ENCODE measurements at regions not wholly inside any gene's neighbourhood (a gene's known extent, or its start where the extent isn't known, plus 50 kb on each side); places are given as distances from the start of the nearest gene placed in this dataset.

DNA sequence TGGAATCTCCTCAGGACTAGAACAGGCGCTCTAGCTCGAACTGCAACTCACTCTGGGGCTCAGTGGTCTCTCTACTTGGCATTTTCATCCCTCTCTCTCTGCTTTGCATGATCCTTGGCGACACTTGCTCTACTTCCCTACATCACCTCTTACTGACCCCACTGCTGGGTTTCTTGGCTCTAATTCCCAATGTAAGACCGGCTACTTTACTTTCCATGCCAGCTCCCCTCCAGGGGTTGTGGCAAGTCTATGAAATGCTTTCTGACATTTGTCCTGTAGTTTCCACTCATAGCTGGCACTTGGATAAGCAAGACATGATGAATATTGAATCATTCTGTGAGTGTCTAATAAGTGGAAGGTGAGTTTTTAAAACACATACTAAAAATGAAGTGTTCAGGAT lies 292.3 kb downstream of the USP25 start:
- TF ChIP-seq CTCF (IDR thresholded peaks at IDR 0.05; ENCODE audit: low read depth, low read length), result no peak
- no peaks in the 10 kb centered on the region for H3K27me3 ChIP-seq
- H3K4me3 ChIP-seq (ENCODE audit: low read depth, low read length), result no peak overlapping the region
- H3K9me3 ChIP-seq, result no peaks in the 10 kb centered on the region
- no peaks in the 10 kb centered on the region for H3K4me1 ChIP-seq
- no peak for DNase-seq
- H3K36me3 ChIP-seq, result no peaks in the 10 kb centered on the region

- no peaks in the 10 kb centered on the region for H3K9me3 ChIP-seq
- no peaks in the 10 kb centered on the region for H3K36me3 ChIP-seq
- no peak overlapping the region for H3K4me3 ChIP-seq (ENCODE audit: low read depth, low read length)
- no peaks in the 10 kb centered on the region for H3K27me3 ChIP-seq
- no peaks in the 10 kb centered on the region for H3K4me1 ChIP-seq
- no peak for DNase-seq
- TF ChIP-seq CTCF (IDR thresholded peaks at IDR 0.05; ENCODE audit: low read depth, low read length), result no peak
Observed at GRCh38 chr21:16022921-16023320, 293.1 kb downstream of the USP25 start.

DNA sequence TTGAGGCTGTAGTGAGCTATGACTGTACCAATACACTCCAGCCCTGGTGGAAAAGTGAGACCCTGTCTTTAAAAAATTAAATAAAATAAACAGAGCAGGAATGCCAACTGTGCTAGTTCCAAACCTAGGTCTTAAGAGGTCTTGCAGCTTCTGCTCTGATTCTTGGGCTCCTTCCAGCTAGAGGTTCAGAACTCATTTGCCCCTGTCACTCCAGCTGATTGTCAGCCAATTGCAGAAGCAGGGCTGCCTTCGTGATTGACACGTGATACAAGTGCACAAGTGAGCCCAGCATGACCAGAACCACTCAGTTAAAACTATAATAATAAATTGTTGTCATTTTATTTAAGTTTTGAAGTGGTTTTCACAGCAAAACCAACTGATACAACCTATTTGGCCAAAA lies 298.4 kb downstream of the USP25 start:
- DNase-seq, result no peak
- no peaks in the 10 kb centered on the region for H3K9me3 ChIP-seq
- H3K36me3 ChIP-seq, result no peaks in the 10 kb centered on the region
- no peak for TF ChIP-seq CTCF (IDR thresholded peaks at IDR 0.05; ENCODE audit: low read depth, low read length)
- no peaks in the 10 kb centered on the region for H3K27me3 ChIP-seq
- no peaks in the 10 kb centered on the region for H3K4me1 ChIP-seq
- H3K4me3 ChIP-seq (ENCODE audit: low read depth, low read length), result no peak overlapping the region

- Histone ChIP-seq H3K4me1 (no peaks in the 10 kb centered on the region), H3K36me3 (no peaks in the 10 kb centered on the region), H3K4me3 (ENCODE audit: low read depth, low read length) (no peak overlapping the region), H3K9me3 (no peaks in the 10 kb centered on the region), H3K27me3 (no peaks in the 10 kb centered on the region)
- TF ChIP-seq CTCF (IDR thresholded peaks at IDR 0.05; ENCODE audit: low read depth, low read length), result no peak
- DNase-seq, result no peak
Observed at GRCh38 chr21:16028941-16029464, 299.2 kb downstream of the USP25 start.

DNA sequence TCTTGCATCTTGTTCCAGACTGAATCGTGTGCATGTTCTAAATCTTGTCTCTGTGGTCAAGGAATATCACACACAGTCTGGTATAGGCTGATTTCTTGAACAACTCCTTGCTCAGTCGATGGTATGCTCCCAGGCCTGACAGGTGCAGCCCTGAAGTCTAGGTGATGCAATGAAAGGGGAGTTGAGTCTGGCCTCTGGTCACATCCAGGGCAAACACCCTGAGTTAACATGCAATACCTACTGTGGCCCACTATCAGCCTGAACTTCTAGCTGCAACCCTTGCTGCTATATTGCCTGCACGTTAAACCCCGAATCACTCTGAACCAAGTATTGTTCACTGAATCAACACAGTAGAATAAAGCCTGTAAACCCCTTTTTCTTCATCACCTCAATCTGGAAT lies 303.4 kb downstream of the USP25 start:
- peaks cover 5% of the 10 kb centered on the region for H3K4me1 ChIP-seq
- TF ChIP-seq CTCF (IDR thresholded peaks at IDR 0.05; ENCODE audit: low read depth, low read length), result no peak

GRCh38 chr21:16034446-16035190 lies 304.8 kb downstream of the USP25 start:
- Histone ChIP-seq H3K36me3 (no peaks in the 10 kb centered on the region), H3K9me3 (no peaks in the 10 kb centered on the region), H3K4me3 (ENCODE audit: low read depth, low read length) (no peak overlapping the region), H3K4me1 (peaks cover 7% of the 10 kb centered on the region), H3K27me3 (no peaks in the 10 kb centered on the region)
- no peak for DNase-seq
- TF ChIP-seq CTCF (IDR thresholded peaks at IDR 0.05; ENCODE audit: low read depth, low read length), result no peak

More for the DNA sequence above, 303.4 kb downstream of the USP25 start:
- no peak for DNase-seq
- Histone ChIP-seq H3K4me3 (ENCODE audit: low read depth, low read length) (no peak overlapping the region), H3K27me3 (no peaks in the 10 kb centered on the region), H3K9me3 (no peaks in the 10 kb centered on the region), H3K36me3 (no peaks in the 10 kb centered on the region)
